DND-41 (cell line): ENCODE measurements at regions not wholly inside any gene's neighbourhood (a gene's known extent, or its start where the extent isn't known, plus 50 kb on each side); places are given as distances from the start of the nearest gene placed in this dataset.

ENCODE experiments used
- ATAC-seq: fragments of 200-7000 bp; cut with Tn5 transposase; 3 replicates; pipeline ENCODE4 v1.9.1; 2021; ENCODE audit warnings: low read depth; ENCODE audit not compliant: insufficient read depth
- DNase-seq: peaks from one replicate; pipeline ENCODE4 v3.0.0-alpha.2; 2020
- H2AFZ ChIP-seq: 2 replicates; pipeline ENCODE4 v1.6.0; 2012; ENCODE audit warnings: low read depth, low read length
- H3K27ac ChIP-seq: 2 replicates; pipeline ENCODE4 v1.5.1; 2012; ENCODE audit warnings: low read length, inconsistent platforms
- H3K27me3 ChIP-seq: fragments of 200-600 bp; sonication (generic); 2 replicates; pipeline ENCODE4 v1.6.0; 2012; ENCODE audit warnings: low read length, mild to moderate bottlenecking, inconsistent platforms; ENCODE audit not compliant: insufficient read depth, poor library complexity
- H3K36me3 ChIP-seq: 2 replicates; pipeline ENCODE4 v1.5.1; 2012; ENCODE audit warnings: low read length, inconsistent platforms; ENCODE audit not compliant: insufficient read depth
- H3K4me1 ChIP-seq: 2 replicates; pipeline ENCODE4 v1.5.1; 2012; ENCODE audit warnings: mild to moderate bottlenecking, low read length; ENCODE audit not compliant: insufficient read depth
- H3K4me2 ChIP-seq: 2 replicates; pipeline ENCODE4 v1.6.0; 2012; ENCODE audit warnings: mild to moderate bottlenecking, moderate library complexity, low read length, inconsistent platforms; ENCODE audit not compliant: insufficient read depth
- H3K4me3 ChIP-seq, 2 experiments: fragments of 200-600 bp in 1 of 2; shearing (Covaris generic) in 1 of 2; 2 replicates each; pipeline ENCODE4 v1.5.1; 2012 to 2016; ENCODE audit warnings: inconsistent platforms in 2 of 2, low read length in 2 of 2, mild to moderate bottlenecking in 2 of 2, low read depth in 1 of 2, moderate library complexity in 1 of 2
- H3K79me2 ChIP-seq: 2 replicates; pipeline ENCODE4 v1.6.0; 2012; ENCODE audit warnings: low read length, inconsistent platforms; ENCODE audit not compliant: insufficient read depth
- H3K9ac ChIP-seq: 2 replicates; pipeline ENCODE4 v1.6.0; 2012; ENCODE audit warnings: low read depth, mild to moderate bottlenecking, inconsistent platforms, low read length, moderate library complexity
- H3K9me3 ChIP-seq: 2 replicates; pipeline ENCODE4 v1.5.1; 2012; ENCODE audit warnings: low read length, moderate library complexity, mild to moderate bottlenecking, inconsistent platforms; ENCODE audit not compliant: insufficient read depth, severe bottlenecking
- H4K20me1 ChIP-seq: 2 replicates; pipeline ENCODE4 v1.6.0; 2012; ENCODE audit warnings: low read length; ENCODE audit not compliant: insufficient read depth
- CTCF ChIP-seq: IDR thresholded peaks from 2 replicates; pipeline ENCODE4 v1.5.1; 2012; ENCODE audit warnings: borderline replicate concordance, low read length, moderate library complexity, mild to moderate bottlenecking; ENCODE audit not compliant: poor library complexity, severe bottlenecking; ENCODE audit errors: extremely low read depth
- EZH2 ChIP-seq: IDR thresholded peaks from 3 replicates; pipeline ENCODE4 v1.6.1; 2012; ENCODE audit warnings: borderline replicate concordance, low read depth, mild to moderate bottlenecking, moderate library complexity, low read length, inconsistent platforms; ENCODE audit not compliant: severe bottlenecking

GRCh38 chr7:41163991-41164390 is 538.9 kb downstream of the INHBA start:
- no peaks in the 10 kb centered on the region for H3K27me3 ChIP-seq
- no peaks in the 10 kb centered on the region for H3K36me3 ChIP-seq
- H3K27ac ChIP-seq = no peak overlapping the region
- H3K4me2 ChIP-seq = no peak overlapping the region
- no peak overlapping the region for H2AFZ ChIP-seq
- H4K20me1 ChIP-seq = no peaks in the 10 kb centered on the region
- H3K4me3 ChIP-seq = no peak overlapping the region
- no peaks in the 10 kb centered on the region for H3K79me2 ChIP-seq
- no peaks in the 10 kb centered on the region for H3K4me1 ChIP-seq
- TF ChIP-seq CTCF (no peak), EZH2 (no peak)
- H3K9ac ChIP-seq = no peak overlapping the region
- DNase-seq (no peak), ATAC-seq (no peak)
- H3K9me3 ChIP-seq = no peaks in the 10 kb centered on the region

GRCh38 chr7:41162612-41163011 is 540.3 kb downstream of the INHBA start:
- H3K4me1 ChIP-seq = no peaks in the 10 kb centered on the region
- ATAC-seq = no peak

GRCh38 chr7:41161041-41161587 is 541.8 kb downstream of the INHBA start:
- no peak overlapping the region for H3K27ac ChIP-seq
- no peaks in the 10 kb centered on the region for H3K9me3 ChIP-seq
- ATAC-seq (no peak), DNase-seq (no peak)
- no peak overlapping the region for H2AFZ ChIP-seq
- H3K9ac ChIP-seq = no peak overlapping the region
- no peak overlapping the region for H3K4me3 ChIP-seq
- TF ChIP-seq EZH2 = no peak
- H4K20me1 ChIP-seq = no peaks in the 10 kb centered on the region
- H3K4me1 ChIP-seq = no peaks in the 10 kb centered on the region
- no peaks in the 10 kb centered on the region for H3K36me3 ChIP-seq
- no peaks in the 10 kb centered on the region for H3K79me2 ChIP-seq
- no peak overlapping the region for H3K4me2 ChIP-seq
- H3K27me3 ChIP-seq = no peaks in the 10 kb centered on the region

More at GRCh38 chr7:41162612-41163011, 540.3 kb downstream of the INHBA start:
- Histone ChIP-seq H3K36me3 (no peaks in the 10 kb centered on the region), H3K79me2 (no peaks in the 10 kb centered on the region), H3K9me3 (no peaks in the 10 kb centered on the region), H3K4me2 (no peak overlapping the region), H3K4me3 (no peak overlapping the region), H2AFZ (no peak overlapping the region), H4K20me1 (no peaks in the 10 kb centered on the region), H3K27me3 (no peaks in the 10 kb centered on the region), H3K27ac (no peak overlapping the region), H3K9ac (no peak overlapping the region)
- no peak for DNase-seq
- TF ChIP-seq CTCF = no peak
- no peak for TF ChIP-seq EZH2

- Histone ChIP-seq H3K9me3 (no peaks in the 10 kb centered on the region), H3K27ac (no peak overlapping the region), H3K36me3 (no peaks in the 10 kb centered on the region), H3K9ac (no peak overlapping the region), H3K4me1 (no peaks in the 10 kb centered on the region), H3K27me3 (no peaks in the 10 kb centered on the region), H3K4me3 (no peak overlapping the region), H3K4me2 (no peak overlapping the region), H4K20me1 (no peaks in the 10 kb centered on the region), H2AFZ (no peak overlapping the region), H3K79me2 (no peaks in the 10 kb centered on the region)
- TF ChIP-seq EZH2 (no peak), CTCF (no peak)
- no peak for ATAC-seq
- DNase-seq = no peak
Observed at GRCh38 chr7:41156268-41156667, 546.6 kb downstream of the INHBA start.
